ENCODE measurements at regions not wholly inside any gene's neighbourhood (a gene's known extent, or its start where the extent isn't known, plus 50 kb on each side); places are given as distances from the start of the nearest gene placed in this dataset.

DNA sequence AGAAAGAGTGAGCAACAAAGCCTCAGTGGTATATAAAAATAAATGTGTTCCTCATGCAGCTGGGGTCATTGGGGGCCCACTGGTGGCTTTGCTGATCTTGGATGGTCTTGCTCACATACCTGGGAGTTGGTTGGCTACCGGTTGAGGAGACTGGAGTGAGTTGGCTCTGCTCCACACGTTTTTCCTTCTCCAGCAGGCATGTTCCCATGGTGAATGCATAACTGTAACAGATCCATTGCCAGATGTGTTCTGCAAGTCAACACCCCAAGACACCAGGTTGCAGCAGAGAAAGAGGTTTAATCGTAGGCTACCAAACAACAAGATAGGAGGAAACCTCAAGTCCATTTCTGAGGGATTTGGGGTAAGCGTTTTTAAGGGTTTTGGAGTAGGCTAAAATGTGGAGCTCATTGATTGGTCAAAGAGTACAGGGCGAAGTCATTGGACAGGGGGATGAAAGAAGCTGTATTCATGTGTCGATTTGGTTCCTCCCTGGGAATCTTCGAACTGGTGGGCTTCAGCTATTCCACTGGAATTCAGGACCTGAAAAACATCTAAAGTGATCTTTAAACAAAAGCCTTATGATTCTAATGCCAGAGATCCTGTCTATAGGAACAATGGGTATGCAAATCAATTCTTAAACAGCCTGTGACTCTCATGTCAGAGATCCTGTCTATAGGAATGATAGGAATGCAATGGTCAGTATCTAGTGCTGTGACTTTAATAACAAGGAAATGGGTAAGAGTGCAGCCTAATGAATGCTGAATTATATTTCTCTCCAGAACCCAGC is 467.5 kb upstream of the C16orf82 start:
- peaks cover 17% of the 10 kb centered on the region for H3K4me1 Mint-ChIP-seq
- Histone ChIP-seq H3F3A (ENCODE audit: low read depth) (no peaks in the 10 kb centered on the region), H3K27me3 (no peaks in the 10 kb centered on the region), H3K27ac (no peak overlapping the region), H3K79me2 (ENCODE audit: low read depth) (no peaks in the 10 kb centered on the region), H3K4me2 (no peak overlapping the region), H3K36me3 (no peaks in the 10 kb centered on the region), H3K4me1 (no peaks in the 10 kb centered on the region), H3K9me3 (ENCODE audit: low read depth) (no peaks in the 10 kb centered on the region), H3K4me3 (no peak overlapping the region), H4K20me1 (ENCODE audit: low read depth) (no peaks in the 10 kb centered on the region), H3K9ac (no peak overlapping the region), H2AFZ (replicated peaks) (no peak overlapping the region)
- H3K9me3 Mint-ChIP-seq, result no peaks in the 10 kb centered on the region
- TF ChIP-seq EZH2phosphoT487 (IDR thresholded peaks at IDR 0.05), result no peak
- H3K27me3 Mint-ChIP-seq (ENCODE audit: insufficient read depth, low read depth), result peaks cover 3% of the 10 kb centered on the region
- peak; percentile 22 for DNase-seq (ENCODE audit: low spot score)
- H3K27ac Mint-ChIP-seq, result no peak overlapping the region
- H3K4me3 Mint-ChIP-seq, result no peak overlapping the region
- peaks cover 2% of the 10 kb centered on the region for H3K36me3 Mint-ChIP-seq

DNA sequence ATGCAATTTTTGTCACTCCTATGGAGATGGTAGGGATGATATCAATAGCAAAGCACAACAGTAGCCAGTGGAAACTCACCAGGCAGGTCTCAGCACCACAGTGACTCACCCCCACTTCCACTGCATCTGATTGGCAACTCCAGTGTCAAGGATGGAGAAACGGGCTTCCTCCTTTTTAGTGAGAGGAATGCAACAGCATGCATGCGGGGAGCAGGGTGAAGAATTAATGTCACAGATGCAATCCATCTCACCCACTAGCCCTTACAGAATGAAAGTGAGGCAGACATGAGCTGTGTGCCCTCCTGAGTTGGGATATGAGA is 467.0 kb upstream of the C16orf82 start:
- no peak overlapping the region for H3K27ac ChIP-seq

DNA sequence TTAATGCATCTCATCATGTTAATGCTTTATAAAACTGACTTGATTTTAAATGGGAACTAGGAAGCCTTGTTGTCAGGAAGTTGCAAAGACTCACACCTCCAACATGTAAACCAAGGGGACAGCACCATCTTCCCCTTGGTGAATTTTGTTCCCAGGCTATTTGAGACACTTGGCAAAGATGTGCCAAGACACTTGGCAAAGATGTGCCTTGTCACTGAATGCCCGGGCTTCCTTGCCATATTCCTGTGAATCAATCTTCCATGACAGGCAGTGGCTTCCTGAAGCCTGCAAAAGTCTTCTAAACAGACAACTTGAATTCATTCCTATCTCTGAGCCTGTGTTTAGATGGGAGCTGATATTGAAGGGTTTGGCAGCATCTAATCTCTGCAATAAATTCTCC is 465.4 kb upstream of the C16orf82 start:
- Mint-ChIP-seq H3K27ac (no peak overlapping the region), H3K27me3 (ENCODE audit: insufficient read depth, low read depth) (no peaks in the 10 kb centered on the region), H3K9me3 (no peaks in the 10 kb centered on the region), H3K4me3 (no peak overlapping the region), H3K4me1 (peaks cover 15% of the 10 kb centered on the region), H3K36me3 (peaks cover 2% of the 10 kb centered on the region)
- H3K27ac ChIP-seq, result no peak overlapping the region
- no peak overlapping the region for H3K4me3 ChIP-seq
- no peaks in the 10 kb centered on the region for H3F3A ChIP-seq (ENCODE audit: low read depth)
- H3K36me3 ChIP-seq, result no peaks in the 10 kb centered on the region
- H3K27me3 ChIP-seq, result no peaks in the 10 kb centered on the region
- no peaks in the 10 kb centered on the region for H4K20me1 ChIP-seq (ENCODE audit: low read depth)
- H2AFZ ChIP-seq (replicated peaks), result no peak overlapping the region
- no peak for DNase-seq (ENCODE audit: low spot score)
- H3K9ac ChIP-seq, result no peak overlapping the region
- H3K4me2 ChIP-seq, result no peak overlapping the region
- TF ChIP-seq EZH2phosphoT487 (IDR thresholded peaks at IDR 0.05), result no peak
- TF ChIP-seq, protein P1, sequence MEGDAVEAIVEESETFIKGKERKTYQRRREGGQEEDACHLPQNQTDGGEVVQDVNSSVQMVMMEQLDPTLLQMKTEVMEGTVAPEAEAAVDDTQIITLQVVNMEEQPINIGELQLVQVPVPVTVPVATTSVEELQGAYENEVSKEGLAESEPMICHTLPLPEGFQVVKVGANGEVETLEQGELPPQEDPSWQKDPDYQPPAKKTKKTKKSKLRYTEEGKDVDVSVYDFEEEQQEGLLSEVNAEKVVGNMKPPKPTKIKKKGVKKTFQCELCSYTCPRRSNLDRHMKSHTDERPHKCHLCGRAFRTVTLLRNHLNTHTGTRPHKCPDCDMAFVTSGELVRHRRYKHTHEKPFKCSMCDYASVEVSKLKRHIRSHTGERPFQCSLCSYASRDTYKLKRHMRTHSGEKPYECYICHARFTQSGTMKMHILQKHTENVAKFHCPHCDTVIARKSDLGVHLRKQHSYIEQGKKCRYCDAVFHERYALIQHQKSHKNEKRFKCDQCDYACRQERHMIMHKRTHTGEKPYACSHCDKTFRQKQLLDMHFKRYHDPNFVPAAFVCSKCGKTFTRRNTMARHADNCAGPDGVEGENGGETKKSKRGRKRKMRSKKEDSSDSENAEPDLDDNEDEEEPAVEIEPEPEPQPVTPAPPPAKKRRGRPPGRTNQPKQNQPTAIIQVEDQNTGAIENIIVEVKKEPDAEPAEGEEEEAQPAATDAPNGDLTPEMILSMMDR (IDR thresholded peaks at IDR 0.05), result no peak
- no peak for TF ChIP-seq EZH2 (IDR thresholded peaks at IDR 0.05)
- no peaks in the 10 kb centered on the region for H3K79me2 ChIP-seq (ENCODE audit: low read depth)
- H3K9me3 ChIP-seq (ENCODE audit: low read depth), result no peaks in the 10 kb centered on the region
- H3K4me1 ChIP-seq, result no peaks in the 10 kb centered on the region

More for the DNA sequence above, 467.0 kb upstream of the C16orf82 start:
- H4K20me1 ChIP-seq (ENCODE audit: low read depth), result no peaks in the 10 kb centered on the region
- H3K9me3 ChIP-seq (ENCODE audit: low read depth), result no peaks in the 10 kb centered on the region
- Mint-ChIP-seq H3K27me3 (ENCODE audit: insufficient read depth, low read depth) (no peaks in the 10 kb centered on the region), H3K4me3 (no peak overlapping the region), H3K9me3 (no peaks in the 10 kb centered on the region), H3K27ac (no peak overlapping the region), H3K36me3 (peaks cover 2% of the 10 kb centered on the region), H3K4me1 (peaks cover 17% of the 10 kb centered on the region)
- DNase-seq (ENCODE audit: low spot score), result no peak
- H3K79me2 ChIP-seq (ENCODE audit: low read depth), result no peaks in the 10 kb centered on the region
- no peaks in the 10 kb centered on the region for H3K4me1 ChIP-seq
- no peaks in the 10 kb centered on the region for H3K36me3 ChIP-seq
- TF ChIP-seq, protein P1 (IDR thresholded peaks at IDR 0.05), result no peak
- TF ChIP-seq EZH2phosphoT487 (IDR thresholded peaks at IDR 0.05) (no peak), EZH2 (IDR thresholded peaks at IDR 0.05) (no peak)
- H3K27me3 ChIP-seq, result no peaks in the 10 kb centered on the region
- H3F3A ChIP-seq (ENCODE audit: low read depth), result no peaks in the 10 kb centered on the region
- H3K4me2 ChIP-seq, result no peak overlapping the region
- no peak overlapping the region for H3K9ac ChIP-seq
- no peak overlapping the region for H2AFZ ChIP-seq (replicated peaks)
- H3K4me3 ChIP-seq, result no peak overlapping the region

DNA sequence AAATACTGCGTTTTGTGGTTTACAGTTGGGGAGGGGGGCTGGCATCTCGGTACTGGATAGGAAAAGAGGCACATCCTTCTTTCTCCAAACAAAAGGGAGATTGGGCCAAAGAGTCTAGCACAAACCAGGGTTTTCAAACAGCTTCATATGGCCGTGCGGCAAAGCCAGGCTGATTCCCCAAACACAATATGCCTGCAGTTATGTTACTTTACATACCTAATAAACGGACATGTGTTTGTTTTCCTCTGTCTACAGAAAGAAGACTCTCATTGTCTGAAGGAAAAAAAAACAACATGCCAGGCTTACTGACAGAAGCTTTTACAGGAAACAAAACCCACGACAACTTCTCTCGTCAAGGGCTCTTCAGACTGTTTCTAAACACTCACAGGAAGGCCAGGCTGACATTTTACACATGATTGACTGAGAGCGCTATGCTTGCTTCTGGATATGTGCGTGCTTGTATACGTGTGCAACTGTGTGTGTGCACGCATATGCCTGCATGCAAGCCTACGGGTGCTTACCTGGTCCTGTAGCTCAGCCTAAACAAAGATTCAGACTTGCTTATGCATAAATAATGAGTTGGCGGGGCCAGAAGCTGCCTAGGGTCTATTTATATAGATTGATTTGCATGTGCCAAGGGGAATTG is 461.0 kb upstream of the C16orf82 start:
- Histone ChIP-seq H3K27me3 (no peaks in the 10 kb centered on the region), H3K27ac (no peak overlapping the region), H3K4me2 (no peak overlapping the region), H2AFZ (replicated peaks) (peak overlapping the region; percentile 17), H3K79me2 (ENCODE audit: low read depth) (no peaks in the 10 kb centered on the region), H3K36me3 (no peaks in the 10 kb centered on the region), H3K4me3 (no peak overlapping the region), H4K20me1 (ENCODE audit: low read depth) (no peaks in the 10 kb centered on the region), H3K4me1 (no peaks in the 10 kb centered on the region), H3K9ac (no peak overlapping the region), H3F3A (ENCODE audit: low read depth) (no peaks in the 10 kb centered on the region), H3K9me3 (ENCODE audit: low read depth) (no peaks in the 10 kb centered on the region)
- DNase-seq (ENCODE audit: low spot score), result no peak
- Mint-ChIP-seq H3K27me3 (ENCODE audit: insufficient read depth, low read depth) (peaks cover 3% of the 10 kb centered on the region), H3K4me1 (peaks cover 3% of the 10 kb centered on the region), H3K4me3 (no peak overlapping the region), H3K36me3 (peaks cover 2% of the 10 kb centered on the region), H3K9me3 (no peaks in the 10 kb centered on the region), H3K27ac (no peak overlapping the region)
- TF ChIP-seq, protein P1 (IDR thresholded peaks at IDR 0.05), result no peak
- TF ChIP-seq EZH2phosphoT487 (IDR thresholded peaks at IDR 0.05) (no peak), EZH2 (IDR thresholded peaks at IDR 0.05) (no peak)
